ENCODE measurements at regions not wholly inside any gene's neighbourhood (a gene's known extent, or its start where the extent isn't known, plus 50 kb on each side); places are given as distances from the start of the nearest gene placed in this dataset.

- ATAC-seq, result no peak
Observed at GRCh38 chr11:15651033-15651432, 536.3 kb downstream of the INSC start.

GRCh38 chr11:15651816-15652215, 537.1 kb downstream of the INSC start:
- TF ChIP-seq CEBPB (tag; IDR thresholded peaks at IDR 0.05), result no peak
- TF ChIP-seq ZNF143 (CRISPR knock-in tag; IDR thresholded peaks at IDR 0.05), result no peak
- no peak for TF ChIP-seq YBX1 (IDR thresholded peaks at IDR 0.05)
- no peak for TF ChIP-seq CREB1 (IDR thresholded peaks at IDR 0.05)
- no peak for TF ChIP-seq CREB1 (CRISPR knock-in tag; IDR thresholded peaks at IDR 0.05)

More at GRCh38 chr11:15651033-15651432, 536.3 kb downstream of the INSC start:
- Histone ChIP-seq H3K4me2 (ENCODE audit: insufficient read depth, low read length) (no peak overlapping the region), H2AFZ (ENCODE audit: low read depth, low read length) (peak overlapping the region; percentile 69; the same call in 1 of the 2 replicates), H3K4me3 (no peak overlapping the region), H3K9ac (ENCODE audit: insufficient read depth in 1 of 2, low read depth in 2 of 2, low read length in 2 of 2) (no peak overlapping the region), H3K79me2 (ENCODE audit: control insufficient read depth, insufficient read depth, low read length) (no peaks in the 10 kb centered on the region), H3K27me3 (ENCODE audit: control insufficient read depth in 2 of 2, insufficient read depth in 2 of 2, low read length in 2 of 2) (no peaks in the 10 kb centered on the region; a peak in 1 of 5 replicates), H3K36me3 (ENCODE audit: control insufficient read depth, insufficient read depth, low read length) (no peaks in the 10 kb centered on the region), H4K20me1 (replicated peaks; ENCODE audit: control insufficient read depth, insufficient read depth, low read length) (no peaks in the 10 kb centered on the region), H3K4me1 (replicated peaks in 1 of 2; ENCODE audit: control insufficient read depth in 2 of 2, insufficient read depth in 2 of 2, low read length in 2 of 2) (peaks cover 16 to 19% of the 10 kb centered on the region in 2 experiments; a peak in 4 of 5 replicates), H3K9me1 (ENCODE audit: control insufficient read depth, insufficient read depth, low read length) (no peaks in the 10 kb centered on the region), H3K9me3 (replicated peaks; ENCODE audit: control insufficient read depth, insufficient read depth, low read depth, low read length) (no peaks in the 10 kb centered on the region), H3K27ac (ENCODE audit: extremely low read depth, low read depth, low read length) (no peak overlapping the region)
- TF ChIP-seq, protein P1, sequence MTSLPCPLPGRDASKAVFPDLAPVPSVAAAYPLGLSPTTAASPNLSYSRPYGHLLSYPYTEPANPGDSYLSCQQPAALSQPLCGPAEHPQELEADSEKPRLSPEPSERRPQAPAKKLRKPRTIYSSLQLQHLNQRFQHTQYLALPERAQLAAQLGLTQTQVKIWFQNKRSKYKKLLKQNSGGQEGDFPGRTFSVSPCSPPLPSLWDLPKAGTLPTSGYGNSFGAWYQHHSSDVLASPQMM (CRISPR knock-in tag; IDR thresholded peaks at IDR 0.05), result no peak
- no peak for TF ChIP-seq MAFG (tag; conservative IDR thresholded peaks at IDR 0.05)
- TF ChIP-seq ZNF583 (CRISPR knock-in tag; IDR thresholded peaks at IDR 0.05), result no peak
- no peak for TF ChIP-seq ZNF586 (CRISPR knock-in tag; conservative IDR thresholded peaks at IDR 0.05)
- BruUV-seq (replicated peaks), result no TSS peak
- ChIA-PET CTCF (ENCODE audit: low intra/inter-chr PET ratio) (no interaction called here), POLR2A (interaction anchor here (0.6 kb wide), 1 partner anchor 112 kb away, joined by 3 read pairs; no protein-coding TSS in a partner anchor)
- no peak for DNase-seq (ENCODE audit: extremely low read depth in 1 of 4, low spot score in 3 of 4)
- no peak for FAIRE-seq
- in situ Hi-C loops (cut with MboI), result no loop called here
- WGBS (ENCODE audit: insufficient coverage, low coverage, missing lambda C conversion rate), result 79% methylated on average over 16 of the region's 22 CpGs
- intact Hi-C loops (cut with micrococcal nuclease), result loop anchor here (5.0 to 10.0 kb wide), 3 partner anchors 164 to 326 kb away; no protein-coding TSS in a partner anchor

More at GRCh38 chr11:15651816-15652215, 537.1 kb downstream of the INSC start:
- 32% methylated on average over 8 of the region's 11 CpGs for WGBS (ENCODE audit: insufficient coverage, low coverage, missing lambda C conversion rate)
- Histone ChIP-seq H3K9ac (ENCODE audit: insufficient read depth in 1 of 2, low read depth in 2 of 2, low read length in 2 of 2) (no peak overlapping the region), H3K36me3 (ENCODE audit: control insufficient read depth, insufficient read depth, low read length) (no peaks in the 10 kb centered on the region), H3K4me1 (replicated peaks in 1 of 2; ENCODE audit: control insufficient read depth in 2 of 2, insufficient read depth in 2 of 2, low read length in 2 of 2) (peaks cover 18 to 19% of the 10 kb centered on the region in 2 experiments; a peak in 4 of 5 replicates), H4K20me1 (replicated peaks; ENCODE audit: control insufficient read depth, insufficient read depth, low read length) (no peaks in the 10 kb centered on the region), H3K4me2 (ENCODE audit: insufficient read depth, low read length) (no peak overlapping the region), H3K4me3 (no peak overlapping the region), H3K9me1 (ENCODE audit: control insufficient read depth, insufficient read depth, low read length) (no peaks in the 10 kb centered on the region), H2AFZ (ENCODE audit: low read depth, low read length) (no peak overlapping the region), H3K27ac (ENCODE audit: extremely low read depth, low read depth, low read length) (no peak overlapping the region), H3K9me3 (replicated peaks; ENCODE audit: control insufficient read depth, insufficient read depth, low read depth, low read length) (no peaks in the 10 kb centered on the region), H3K79me2 (ENCODE audit: control insufficient read depth, insufficient read depth, low read length) (no peaks in the 10 kb centered on the region), H3K27me3 (ENCODE audit: control insufficient read depth in 2 of 2, insufficient read depth in 2 of 2, low read length in 2 of 2) (no peaks in the 10 kb centered on the region; a peak in 1 of 5 replicates)
- intact Hi-C loops (cut with micrococcal nuclease), result loop anchor here (5.0 to 10.0 kb wide), 3 partner anchors 163 to 327 kb away; no protein-coding TSS in a partner anchor
- no peak for FAIRE-seq
- POLR2A ChIA-PET, result no interaction called here
- in situ Hi-C loops (cut with MboI), result no loop called here
- CTCF ChIA-PET (ENCODE audit: low intra/inter-chr PET ratio), result no interaction called here
- no TSS peak for BruUV-seq (replicated peaks)
- no peak for DNase-seq (ENCODE audit: extremely low read depth in 1 of 4, low spot score in 3 of 4)
- ATAC-seq, result no peak
